Right atrium auricular region (tissue), 2 donors: ENCODE measurements at regions not wholly inside any gene's neighbourhood (a gene's known extent, or its start where the extent isn't known, plus 50 kb on each side); places are given as distances from the start of the nearest gene placed in this dataset.
A peak's percentile ranks its signal among the peaks of the same experiment; 100 is the strongest.

Source experiments
- DNase-seq: peaks from one replicate; pipeline ENCODE4 v3.0.0-alpha.2; 2019; ENCODE audit warnings: low spot score
- H3K27ac ChIP-seq, 2 donors: fragments of 200-600 bp; sonication (generic); 1 replicate in 1 of 2; 2 replicates in 1 of 2; pipeline ENCODE4 v1.5.1; 2016 to 2019
- H3K27me3 ChIP-seq, 2 donors: fragments of 200-600 bp; sonication (generic); one replicate each; pipeline versions ENCODE4 v1.5.1 to v1.6.0; 2017 to 2019
- H3K36me3 ChIP-seq: fragments of 200-600 bp; sonication (generic); one replicate; pipeline ENCODE4 v1.5.1; 2016
- H3K4me1 ChIP-seq, 2 donors: fragments of 200-600 bp; sonication (generic); one replicate each; pipeline versions ENCODE4 v1.5.1 to v1.6.0; 2017 to 2019
- H3K4me3 ChIP-seq, 2 donors: fragments of 200-600 bp; sonication (generic); 1 replicate in 1 of 2; 2 replicates in 1 of 2; pipeline ENCODE4 v1.5.1; 2017 to 2019; ENCODE audit warnings: mild to moderate bottlenecking in 1 of 2, moderate library complexity in 1 of 2
- H3K9me3 ChIP-seq, 2 donors: fragments of 200-600 bp; sonication (generic); one replicate each; pipeline ENCODE4 v1.5.1; 2019
- CTCF ChIP-seq, 2 donors: fragments of 200-600 bp; sonication (generic); IDR thresholded peaks; one replicate each; pipeline ENCODE4 v1.5.1; 2019; ENCODE audit warnings: antibody characterized with exemption in 2 of 2

GRCh38 chr4:4668355-4669210 is 126.7 kb upstream of the STX18 start:
- no peak for TF ChIP-seq CTCF (IDR thresholded peaks at IDR 0.05)
- DNase-seq, result no peak
- Histone ChIP-seq H3K4me1 (no peaks in the 10 kb centered on the region), H3K27ac (no peak overlapping the region), H3K9me3 (no peaks in the 10 kb centered on the region), H3K27me3 (no peaks in the 10 kb centered on the region), H3K36me3 (no peaks in the 10 kb centered on the region), H3K4me3 (no peak overlapping the region)

- Histone ChIP-seq H3K9me3 (no peaks in the 10 kb centered on the region), H3K36me3 (no peaks in the 10 kb centered on the region), H3K27me3 (no peaks in the 10 kb centered on the region), H3K27ac (no peak overlapping the region), H3K4me3 (peak overlapping the region in 1 of 2 donors; percentile 28), H3K4me1 (no peaks in the 10 kb centered on the region)
- TF ChIP-seq CTCF (IDR thresholded peaks at IDR 0.05), result no peak
- DNase-seq, result no peak
These were observed 125.8 kb upstream of the STX18 start for GRCh38 chr4:4667622-4668081.

- Histone ChIP-seq H3K36me3 (no peaks in the 10 kb centered on the region), H3K4me3 (peak overlapping the region in 1 of 2 donors; percentile 28), H3K27me3 (no peaks in the 10 kb centered on the region), H3K9me3 (no peaks in the 10 kb centered on the region), H3K27ac (no peak overlapping the region), H3K4me1 (no peaks in the 10 kb centered on the region)
- TF ChIP-seq CTCF (IDR thresholded peaks at IDR 0.05), result no peak
- no peak for DNase-seq
These were observed 125.1 kb upstream of the STX18 start for GRCh38 chr4:4666693-4667621.

GRCh38 chr4:4666187-4666586 is 124.3 kb upstream of the STX18 start:
- H3K4me3 ChIP-seq, result no peak overlapping the region
- no peaks in the 10 kb centered on the region for H3K27me3 ChIP-seq
- no peaks in the 10 kb centered on the region for H3K9me3 ChIP-seq
- H3K27ac ChIP-seq, result no peak overlapping the region
- no peak for DNase-seq
- no peaks in the 10 kb centered on the region for H3K4me1 ChIP-seq
- no peaks in the 10 kb centered on the region for H3K36me3 ChIP-seq
- no peak for TF ChIP-seq CTCF (IDR thresholded peaks at IDR 0.05)

- H3K9me3 ChIP-seq, result no peaks in the 10 kb centered on the region
- H3K4me1 ChIP-seq, result no peaks in the 10 kb centered on the region
- no peak for DNase-seq
- TF ChIP-seq CTCF (IDR thresholded peaks at IDR 0.05), result no peak
- no peak overlapping the region for H3K4me3 ChIP-seq
- no peaks in the 10 kb centered on the region for H3K27me3 ChIP-seq
- no peaks in the 10 kb centered on the region for H3K36me3 ChIP-seq
- H3K27ac ChIP-seq, result no peak overlapping the region
These were observed 122.4 kb upstream of the STX18 start for GRCh38 chr4:4664234-4664633.
